ENCODE measurements at regions not wholly inside any gene's neighbourhood (a gene's known extent, or its start where the extent isn't known, plus 50 kb on each side); places are given as distances from the start of the nearest gene placed in this dataset.

DNA sequence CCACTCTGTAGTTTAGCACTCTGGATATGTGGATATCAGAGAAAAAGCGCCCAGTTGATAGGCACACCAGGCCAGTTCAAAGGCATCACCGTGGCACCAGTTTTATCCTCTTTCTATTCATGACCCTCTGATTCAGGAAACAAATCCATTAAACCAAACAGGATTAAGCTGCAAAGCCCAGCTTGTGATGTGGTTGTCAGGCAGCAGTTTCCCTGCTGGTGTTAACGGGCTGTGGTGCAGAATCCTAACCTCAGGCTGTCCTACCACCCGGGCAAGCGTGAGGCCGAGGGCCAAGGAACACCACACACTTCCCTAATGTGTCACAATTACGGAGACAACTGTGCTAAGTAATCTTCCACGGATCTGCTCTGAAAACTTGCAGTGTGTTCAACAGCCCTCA lies 209.1 kb downstream of the OLFM4 start:
- TF ChIP-seq CTCF (IDR thresholded peaks at IDR 0.05; ENCODE audit: low read depth, low read length, poor library complexity, severe bottlenecking) (no peak), EZH2phosphoT487 (IDR thresholded peaks at IDR 0.05; ENCODE audit: borderline replicate concordance, low read length) (no peak)
